OCI-LY7 (cell line): ENCODE measurements at regions not wholly inside any gene's neighbourhood (a gene's known extent, or its start where the extent isn't known, plus 50 kb on each side); places are given as distances from the start of the nearest gene placed in this dataset.
"Not testable (repeated sequence)": the region's sequence is repeated elsewhere in the genome, so short reads cannot be mapped to it uniquely, and the experiment has no call there.

Experiments
- BruUV-seq: library from RNA; stranded (reverse); fragments of 400-500 nt; replicated peaks from 2 replicates; lab custom pipeline; 2021; lab: Mats Ljungman, UMichigan
- CTCF ChIA-PET: fragments of 300-600 bp; sonication (Branson Sonifier 250); formaldehyde crosslinking; loops from one replicate; lab custom pipeline; 2022; ENCODE audit warnings: antibody characterized with exemption; ENCODE audit not compliant: unreplicated experiment; lab: Charles Lee
- POLR2A ChIA-PET: fragments of 300-600 bp; sonication (Branson Sonifier 250); formaldehyde crosslinking; loops from one replicate; lab custom pipeline; 2022; ENCODE audit warnings: antibody characterized with exemption; lab: Charles Lee
- DNase-seq: peaks from one replicate; pipeline ENCODE4 v3.0.0-alpha.2; 2015; ENCODE audit warnings: low spot score
- H2AFZ ChIP-seq: fragments of 200-600 bp; sonication (generic), shearing (Covaris generic); 2 replicates; pipeline ENCODE4 v1.6.1; 2014; ENCODE audit warnings: mild to moderate bottlenecking, antibody characterized with exemption, low read length, moderate library complexity
- H3K27ac ChIP-seq: fragments of 200-600 bp; sonication (generic); 2 replicates; pipeline ENCODE4 v1.5.1; 2014; ENCODE audit warnings: mixed run types, low read depth, mild to moderate bottlenecking, moderate library complexity, low read length, inconsistent platforms; ENCODE audit not compliant: poor library complexity, severe bottlenecking
- H3K36me3 ChIP-seq: fragments of 200-600 bp; sonication (generic); 2 replicates; pipeline ENCODE4 v1.6.1; 2014; ENCODE audit warnings: mild to moderate bottlenecking, antibody characterized with exemption, low read length, moderate library complexity, mixed read lengths; ENCODE audit not compliant: insufficient read depth
- H3K4me1 ChIP-seq: fragments of 200-600 bp; sonication (generic); 2 replicates; pipeline ENCODE4 v1.5.1; 2014; ENCODE audit warnings: mild to moderate bottlenecking, low read length; ENCODE audit not compliant: insufficient read depth, poor library complexity, severe bottlenecking
- H3K4me2 ChIP-seq: fragments of 200-600 bp; sonication (generic); 2 replicates; pipeline ENCODE4 v1.6.1; 2014; ENCODE audit warnings: mild to moderate bottlenecking, low read length
- H3K4me3 ChIP-seq: fragments of 200-600 bp; sonication (generic); 2 replicates; pipeline ENCODE4 v1.5.1; 2014; ENCODE audit warnings: mild to moderate bottlenecking, low read depth, low read length; ENCODE audit not compliant: poor library complexity, severe bottlenecking
- H3K79me2 ChIP-seq: fragments of 200-600 bp; sonication (generic); 2 replicates; pipeline ENCODE4 v1.6.1; 2016; ENCODE audit warnings: low read depth, mild to moderate bottlenecking, low read length, moderate library complexity, mixed read lengths; ENCODE audit not compliant: insufficient read depth
- H3K9me2 ChIP-seq: fragments of 200-600 bp; sonication (generic); 2 replicates; pipeline ENCODE4 v1.6.1; 2016; ENCODE audit warnings: mild to moderate bottlenecking, low read length, mixed read lengths; ENCODE audit not compliant: insufficient read depth
- H3K9me3 ChIP-seq: fragments of 200-600 bp; sonication (generic); 2 replicates; pipeline ENCODE4 v1.6.1; 2014; ENCODE audit warnings: mild to moderate bottlenecking, mixed run types, low read length, mixed read lengths
- H4K20me1 ChIP-seq: fragments of 200-600 bp; sonication (generic); 2 replicates; pipeline ENCODE4 v1.6.1; 2014; ENCODE audit warnings: mild to moderate bottlenecking, antibody characterized with exemption, low read length, moderate library complexity, mixed read lengths; ENCODE audit not compliant: insufficient read depth
- CTCF ChIP-seq: fragments of 200-600 bp; sonication (generic); conservative IDR thresholded peaks from 2 replicates; pipeline ENCODE4 v1.5.1; 2014; ENCODE audit warnings: mild to moderate bottlenecking, antibody characterized with exemption, low read length, moderate library complexity, mixed read lengths
- EZH2phosphoT487 ChIP-seq: fragments of 200-600 bp; sonication (generic); IDR thresholded peaks from 2 replicates; pipeline ENCODE4 v1.6.1; 2018; ENCODE audit warnings: low read depth, borderline replicate concordance, mild to moderate bottlenecking, mixed run types, antibody characterized with exemption, low read length, moderate library complexity, mixed read lengths
- intact Hi-C: fragments of 100-400 bp; cut with micrococcal nuclease; formaldehyde crosslinking; loops from one replicate; pipeline ENCODE4 v1.10.0; 2022; ENCODE audit not compliant: unreplicated experiment

GRCh38 chrX:45421806-45422205, 221.1 kb upstream of the DIPK2B start:
- Histone ChIP-seq H3K4me1 (no peaks in the 10 kb centered on the region), H3K27ac (no peak overlapping the region), H3K36me3 (no peaks in the 10 kb centered on the region), H3K9me3 (no peaks in the 10 kb centered on the region), H4K20me1 (no peaks in the 10 kb centered on the region), H3K4me2 (no peak overlapping the region), H3K9me2 (no peaks in the 10 kb centered on the region), H3K4me3 (no peak overlapping the region), H3K79me2 (no peaks in the 10 kb centered on the region), H2AFZ (no peak overlapping the region)
- CTCF ChIA-PET = no interaction called here
- no peak for DNase-seq
- no TSS peak for BruUV-seq
- POLR2A ChIA-PET = no interaction called here
- TF ChIP-seq EZH2phosphoT487 (no peak), CTCF (no peak)
- intact Hi-C loops = no loop called here

GRCh38 chrX:45404206-45404605, 203.5 kb upstream of the DIPK2B start:
- Histone ChIP-seq H3K4me3 (no peak overlapping the region), H2AFZ (no peak overlapping the region), H4K20me1 (no peaks in the 10 kb centered on the region), H3K36me3 (no peaks in the 10 kb centered on the region), H3K4me1 (no peaks in the 10 kb centered on the region), H3K79me2 (no peaks in the 10 kb centered on the region), H3K4me2 (no peak overlapping the region), H3K27ac (no peak overlapping the region), H3K9me3 (no peaks in the 10 kb centered on the region), H3K9me2 (no peaks in the 10 kb centered on the region)
- BruUV-seq = no TSS peak
- CTCF ChIA-PET = no interaction called here
- no peak for TF ChIP-seq CTCF
- no peak for TF ChIP-seq EZH2phosphoT487
- no peak for DNase-seq
- POLR2A ChIA-PET = no interaction called here
- intact Hi-C loops = no loop called here

- H3K9me3 ChIP-seq = no peaks in the 10 kb centered on the region
- H3K4me1 ChIP-seq = no peaks in the 10 kb centered on the region
These were observed 201.2 kb upstream of the DIPK2B start for GRCh38 chrX:45401923-45402322.

GRCh38 chrX:45400951-45401725, 200.5 kb upstream of the DIPK2B start:
- H4K20me1 ChIP-seq, intact Hi-C loops, H3K27ac ChIP-seq, BruUV-seq, H3K36me3 ChIP-seq, H2AFZ ChIP-seq, H3K9me2 ChIP-seq, H3K4me1 ChIP-seq, H3K4me3 ChIP-seq, H3K4me2 ChIP-seq, DNase-seq, CTCF ChIA-PET, H3K9me3 ChIP-seq, POLR2A ChIA-PET, H3K79me2 ChIP-seq: not testable (repeated sequence)

More at GRCh38 chrX:45401923-45402322, 201.2 kb upstream of the DIPK2B start:
- Histone ChIP-seq H3K4me3 (no peak overlapping the region), H4K20me1 (no peaks in the 10 kb centered on the region), H2AFZ (no peak overlapping the region), H3K4me2 (no peak overlapping the region), H3K36me3 (no peaks in the 10 kb centered on the region), H3K9me2 (no peaks in the 10 kb centered on the region), H3K79me2 (no peaks in the 10 kb centered on the region), H3K27ac (no peak overlapping the region)
- no peak for TF ChIP-seq EZH2phosphoT487
- TF ChIP-seq CTCF = no peak
- intact Hi-C loops = no loop called here
- ChIA-PET CTCF (no interaction called here), POLR2A (no interaction called here)
- DNase-seq = no peak
- no TSS peak for BruUV-seq
